Spleen (tissue), 11 donors: ENCODE measurements at regions not wholly inside any gene's neighbourhood (a gene's known extent, or its start where the extent isn't known, plus 50 kb on each side); places are given as distances from the start of the nearest gene placed in this dataset.

Source experiments
- DNase-seq: peaks from one replicate; pipeline ENCODE4 v3.0.0-alpha.2; 2020
- H3K27ac ChIP-seq, 8 donors: fragments of 200-600 bp; sonication (generic) in 7 of 8; 1 replicate in 4 of 8; 2 replicates in 4 of 8; pipeline versions ENCODE4 v1.5.0 to v1.8.0; 2016 to 2021; ENCODE audit warnings: inconsistent platforms in 4 of 8, mild to moderate bottlenecking in 4 of 8, moderate library complexity in 1 of 8
- H3K27me3 ChIP-seq, 7 donors: fragments of 200-600 bp; sonication (generic) in 6 of 7; replicated peaks in 1 of 7; 1 replicate in 4 of 7; 2 replicates in 3 of 7; pipeline versions ENCODE4 v1.5.0 to v1.8.0; 2016 to 2021; ENCODE audit warnings: inconsistent platforms in 3 of 7, mild to moderate bottlenecking in 1 of 7
- H3K36me3 ChIP-seq, 6 donors: fragments of 200-600 bp; sonication (generic) in 5 of 6; 1 replicate in 4 of 6; 2 replicates in 2 of 6; pipeline versions ENCODE4 v1.5.0 to v1.8.0; 2016 to 2021; ENCODE audit warnings: inconsistent platforms in 2 of 6
- H3K4me1 ChIP-seq, 6 donors: fragments of 200-600 bp; sonication (generic) in 5 of 6; 1 replicate in 3 of 6; 2 replicates in 3 of 6; pipeline versions ENCODE4 v1.5.0 to v1.8.0; 2016 to 2021; ENCODE audit warnings: inconsistent platforms in 3 of 6
- H3K4me3 ChIP-seq, 8 donors: fragments of 200-600 bp; sonication (generic) in 7 of 8; 1 replicate in 4 of 8; 2 replicates in 4 of 8; pipeline versions ENCODE4 v1.5.0 to v1.8.0; 2016 to 2021; ENCODE audit warnings: inconsistent platforms in 4 of 8, mild to moderate bottlenecking in 4 of 8, moderate library complexity in 2 of 8
- H3K9me3 ChIP-seq, 8 donors: fragments of 200-600 bp; sonication (generic) in 7 of 8; 1 replicate in 4 of 8; 2 replicates in 4 of 8; pipeline versions ENCODE4 v1.5.0 to v1.8.0; 2016 to 2021; ENCODE audit warnings: inconsistent platforms in 4 of 8
- CTCF ChIP-seq, 11 experiments: fragments of 200-600 bp in 7 of 11; fragments of 450-650 bp in 4 of 11; sonication (generic) in 4 of 11; IDR thresholded peaks in 8 of 11; conservative IDR thresholded peaks in 3 of 11; 1 replicate in 7 of 11; 2 replicates in 4 of 11; pipeline versions ENCODE4 v1.4.0 to v1.8.0; 2016 to 2021; ENCODE audit warnings: antibody characterized with exemption in 11 of 11, inconsistent platforms in 4 of 11, mild to moderate bottlenecking in 1 of 11
- POLR2A ChIP-seq, 3 donors: fragments of 450-650 bp; IDR thresholded peaks; one replicate each; pipeline ENCODE4 v1.5.1; 2017; ENCODE audit warnings: antibody characterized with exemption in 3 of 3, mild to moderate bottlenecking in 1 of 3
- POLR2AphosphoS5 ChIP-seq, 3 donors: sonication (generic); formaldehyde crosslinking; IDR thresholded peaks; one replicate each; pipeline ENCODE4 v1.5.1; 2017; ENCODE audit warnings: antibody characterized with exemption in 3 of 3
- WGBS, 5 donors: extraction: QIAGEN DNeasy Blood & Tissue Kit in 3 of 5; methylation state at CpG; one replicate each; pipeline versions ENCODE4 v1.1.5 to v1.1.7; 2013 to 2018; 5-methylcytosine and 5-hydroxymethylcytosine counted together
- intact Hi-C: fragments of 100-400 bp; cut with DNase I; formaldehyde crosslinking; loops from one replicate; pipeline ENCODE4 v1.15.0; 2023; ENCODE audit warnings: low total_unique reads
- donor health status: healthy with polysubstance abuse.
- donor health status: DM: no; HTN: no; CAD: no; lungs with moderate emphysema.
- donor health status: DM: no; HTN: no; CAD: no.
- donor health status: Bipolar disorder and iron deficiency.
- donor health status: healthy.
- donor health status: DM: no; HTN: no; CAD: no.
- donor health status: DM: yes; HTN: yes; CAD: no.

- intact Hi-C loops: no loop called here
- Histone ChIP-seq H3K27me3 (peaks cover 0 to 38% (median 0%) of the 10 kb centered on the region in 7 donors), H3K36me3 (no peaks in the 10 kb centered on the region), H3K27ac (no peak overlapping the region), H3K4me3 (no peak overlapping the region), H3K4me1 (no peaks in the 10 kb centered on the region), H3K9me3 (no peaks in the 10 kb centered on the region)
- 89 to 95% (median 91%) methylated on average over 8 of the region's 8 CpGs for WGBS, 5 donors
- DNase-seq: no peak
- TF ChIP-seq POLR2AphosphoS5 (IDR thresholded peaks at IDR 0.05) (no peak), POLR2A (IDR thresholded peaks at IDR 0.05) (no peak), CTCF (IDR thresholded peaks at IDR 0.05 in 8 of 11, conservative IDR thresholded peaks at IDR 0.05 in 3 of 11) (no peak)
Observed at GRCh38 chr14:94675036-94675435, 62.8 kb downstream of the SERPINA3 start.

- Histone ChIP-seq H3K27me3 (peaks cover 0 to 38% (median 0%) of the 10 kb centered on the region in 7 donors), H3K36me3 (no peaks in the 10 kb centered on the region), H3K27ac (no peak overlapping the region), H3K4me3 (no peak overlapping the region), H3K4me1 (no peaks in the 10 kb centered on the region), H3K9me3 (no peaks in the 10 kb centered on the region)
- TF ChIP-seq POLR2A (IDR thresholded peaks at IDR 0.05): no peak
- TF ChIP-seq CTCF (IDR thresholded peaks at IDR 0.05 in 8 of 11, conservative IDR thresholded peaks at IDR 0.05 in 3 of 11): no peak
- no peak for TF ChIP-seq POLR2AphosphoS5 (IDR thresholded peaks at IDR 0.05)
- WGBS, 5 donors: 62 to 77% (median 69%) methylated on average over 12 of the region's 12 CpGs
- intact Hi-C loops: no loop called here
- no peak for DNase-seq
Observed at GRCh38 chr14:94673781-94674231, 61.6 kb downstream of the SERPINA3 start.
